Astrocyte (in vitro differentiated cells and primary cell): ENCODE measurements at regions not wholly inside any gene's neighbourhood (a gene's known extent, or its start where the extent isn't known, plus 50 kb on each side); places are given as distances from the start of the nearest gene placed in this dataset.

ENCODE experiments used
- DNase-seq: peaks from one replicate; pipeline ENCODE4 v3.0.0-alpha.2; 2010; ENCODE audit warnings: low read depth
- FAIRE-seq: peaks from 2 replicates; lab custom pipeline; 2011; peaks lifted over from hg19 to GRCh38; lab: Jason Lieb, UNC
- H2AFZ ChIP-seq: 2 replicates; pipeline ENCODE4 v1.6.0; 2012; ENCODE audit warnings: low read depth, low read length, inconsistent platforms
- H3K27ac ChIP-seq: 2 replicates; pipeline ENCODE4 v1.5.1; 2011; ENCODE audit warnings: low read depth, low read length, inconsistent platforms
- H3K27me3 ChIP-seq: 2 replicates; pipeline ENCODE4 v1.6.0; 2011; ENCODE audit warnings: low read length, inconsistent platforms; ENCODE audit not compliant: insufficient read depth
- H3K36me3 ChIP-seq: 2 replicates; pipeline ENCODE4 v1.5.1; 2011; ENCODE audit warnings: low read length, inconsistent platforms; ENCODE audit not compliant: insufficient read depth
- H3K4me1 ChIP-seq: 2 replicates; pipeline ENCODE4 v1.5.1; 2011; ENCODE audit warnings: low read length, inconsistent platforms; ENCODE audit not compliant: insufficient read depth
- H3K4me2 ChIP-seq: 2 replicates; pipeline ENCODE4 v1.6.0; 2012; ENCODE audit warnings: low read length, inconsistent platforms
- H3K4me3 ChIP-seq: 2 replicates; pipeline ENCODE4 v1.5.1; 2011; ENCODE audit warnings: low read depth, mild to moderate bottlenecking, low read length, inconsistent platforms; ENCODE audit not compliant: insufficient read depth
- H3K79me2 ChIP-seq: 2 replicates; pipeline ENCODE4 v1.6.0; 2012; ENCODE audit warnings: mild to moderate bottlenecking, low read length, inconsistent platforms; ENCODE audit not compliant: insufficient read depth
- H3K9ac ChIP-seq: 2 replicates; pipeline ENCODE4 v1.6.0; 2012; ENCODE audit warnings: mild to moderate bottlenecking, low read length, inconsistent platforms
- H3K9me3 ChIP-seq: 2 replicates; pipeline ENCODE4 v1.5.1; 2012; ENCODE audit warnings: low read depth, mild to moderate bottlenecking, low read length, inconsistent platforms; ENCODE audit not compliant: insufficient read depth
- H4K20me1 ChIP-seq: 2 replicates; pipeline ENCODE4 v1.6.0; 2012; ENCODE audit warnings: low read length, inconsistent platforms; ENCODE audit not compliant: insufficient read depth
- H3K27ac Mint-ChIP-seq: one replicate; pipeline ENCODE4 v1.8.0; 2021; ENCODE audit warnings: mild to moderate bottlenecking, mixed read lengths; ENCODE audit not compliant: unreplicated experiment
- H3K27me3 Mint-ChIP-seq: one replicate; pipeline ENCODE4 v1.8.0; 2021; ENCODE audit warnings: low read depth, mixed read lengths; ENCODE audit not compliant: unreplicated experiment
- H3K36me3 Mint-ChIP-seq: one replicate; pipeline ENCODE4 v1.8.0; 2021; ENCODE audit warnings: low read depth, mixed read lengths; ENCODE audit not compliant: unreplicated experiment
- H3K4me1 Mint-ChIP-seq: one replicate; pipeline ENCODE4 v1.8.0; 2021; ENCODE audit warnings: low read depth, mixed read lengths; ENCODE audit not compliant: unreplicated experiment
- H3K4me3 Mint-ChIP-seq: one replicate; pipeline ENCODE4 v1.8.0; 2021; ENCODE audit warnings: mild to moderate bottlenecking, moderate library complexity, mixed read lengths; ENCODE audit not compliant: unreplicated experiment
- H3K9me3 Mint-ChIP-seq: one replicate; pipeline ENCODE4 v1.8.0; 2021; ENCODE audit warnings: mild to moderate bottlenecking, mixed read lengths; ENCODE audit not compliant: unreplicated experiment
- EZH2 ChIP-seq: IDR thresholded peaks from 2 replicates; pipeline ENCODE4 v1.6.1; 2012; ENCODE audit warnings: mild to moderate bottlenecking, low read length, inconsistent platforms; ENCODE audit not compliant: insufficient read depth
- TF ChIP-seq, protein P1 (sequence below): IDR thresholded peaks from 2 replicates; pipeline ENCODE4 v1.5.1; 2011; ENCODE audit warnings: low read depth, mild to moderate bottlenecking, inconsistent platforms, low read length, moderate library complexity; ENCODE audit not compliant: insufficient read depth

- Mint-ChIP-seq H3K27ac (no peak overlapping the region), H3K4me1 (no peaks in the 10 kb centered on the region), H3K4me3 (no peak overlapping the region), H3K36me3 (no peaks in the 10 kb centered on the region), H3K9me3 (no peaks in the 10 kb centered on the region), H3K27me3 (no peaks in the 10 kb centered on the region)
- Histone ChIP-seq H2AFZ (no peak overlapping the region), H3K4me3 (no peak overlapping the region), H3K4me2 (no peak overlapping the region), H3K36me3 (no peaks in the 10 kb centered on the region), H4K20me1 (no peaks in the 10 kb centered on the region), H3K4me1 (no peaks in the 10 kb centered on the region), H3K9ac (no peak overlapping the region), H3K27ac (no peak overlapping the region), H3K27me3 (no peaks in the 10 kb centered on the region), H3K79me2 (no peaks in the 10 kb centered on the region), H3K9me3 (no peaks in the 10 kb centered on the region)
- DNase-seq (no peak), FAIRE-seq (no peak)
- TF ChIP-seq, protein P1, sequence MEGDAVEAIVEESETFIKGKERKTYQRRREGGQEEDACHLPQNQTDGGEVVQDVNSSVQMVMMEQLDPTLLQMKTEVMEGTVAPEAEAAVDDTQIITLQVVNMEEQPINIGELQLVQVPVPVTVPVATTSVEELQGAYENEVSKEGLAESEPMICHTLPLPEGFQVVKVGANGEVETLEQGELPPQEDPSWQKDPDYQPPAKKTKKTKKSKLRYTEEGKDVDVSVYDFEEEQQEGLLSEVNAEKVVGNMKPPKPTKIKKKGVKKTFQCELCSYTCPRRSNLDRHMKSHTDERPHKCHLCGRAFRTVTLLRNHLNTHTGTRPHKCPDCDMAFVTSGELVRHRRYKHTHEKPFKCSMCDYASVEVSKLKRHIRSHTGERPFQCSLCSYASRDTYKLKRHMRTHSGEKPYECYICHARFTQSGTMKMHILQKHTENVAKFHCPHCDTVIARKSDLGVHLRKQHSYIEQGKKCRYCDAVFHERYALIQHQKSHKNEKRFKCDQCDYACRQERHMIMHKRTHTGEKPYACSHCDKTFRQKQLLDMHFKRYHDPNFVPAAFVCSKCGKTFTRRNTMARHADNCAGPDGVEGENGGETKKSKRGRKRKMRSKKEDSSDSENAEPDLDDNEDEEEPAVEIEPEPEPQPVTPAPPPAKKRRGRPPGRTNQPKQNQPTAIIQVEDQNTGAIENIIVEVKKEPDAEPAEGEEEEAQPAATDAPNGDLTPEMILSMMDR: no peak
- TF ChIP-seq EZH2: no peak
Measured at GRCh38 chr11:26087120-26087935, 244.6 kb upstream of the ANO3 start.

GRCh38 chr11:26088391-26088790, 243.5 kb upstream of the ANO3 start:
- no peak overlapping the region for H3K4me3 Mint-ChIP-seq
- no peaks in the 10 kb centered on the region for H3K36me3 ChIP-seq
- H3K9ac ChIP-seq: no peak overlapping the region
- no peak for FAIRE-seq
- H3K4me1 ChIP-seq: no peaks in the 10 kb centered on the region
- no peak overlapping the region for H3K4me3 ChIP-seq
- no peaks in the 10 kb centered on the region for H3K79me2 ChIP-seq
- DNase-seq: peak; percentile 78
- no peak for TF ChIP-seq EZH2
- TF ChIP-seq, protein P1: no peak
- no peaks in the 10 kb centered on the region for H3K9me3 Mint-ChIP-seq
- no peaks in the 10 kb centered on the region for H4K20me1 ChIP-seq
- H3K27me3 ChIP-seq: no peaks in the 10 kb centered on the region
- no peak overlapping the region for H3K4me2 ChIP-seq
- H3K36me3 Mint-ChIP-seq: no peaks in the 10 kb centered on the region
- no peaks in the 10 kb centered on the region for H3K27me3 Mint-ChIP-seq
- H3K27ac Mint-ChIP-seq: no peak overlapping the region
- H3K27ac ChIP-seq: no peak overlapping the region
- H3K9me3 ChIP-seq: no peaks in the 10 kb centered on the region
- no peaks in the 10 kb centered on the region for H3K4me1 Mint-ChIP-seq
- H2AFZ ChIP-seq: no peak overlapping the region

- no peak overlapping the region for H3K4me3 Mint-ChIP-seq
- Histone ChIP-seq H3K4me1 (no peaks in the 10 kb centered on the region), H3K9me3 (no peaks in the 10 kb centered on the region), H3K4me3 (no peak overlapping the region), H4K20me1 (no peaks in the 10 kb centered on the region), H3K36me3 (no peaks in the 10 kb centered on the region), H2AFZ (no peak overlapping the region), H3K9ac (no peak overlapping the region), H3K27me3 (no peaks in the 10 kb centered on the region), H3K79me2 (no peaks in the 10 kb centered on the region), H3K27ac (no peak overlapping the region), H3K4me2 (no peak overlapping the region)
- TF ChIP-seq, protein P1: no peak
- no peak for TF ChIP-seq EZH2
- H3K9me3 Mint-ChIP-seq: no peaks in the 10 kb centered on the region
- H3K27ac Mint-ChIP-seq: no peak overlapping the region
- H3K4me1 Mint-ChIP-seq: no peaks in the 10 kb centered on the region
- FAIRE-seq (no peak), DNase-seq (no peak)
- H3K36me3 Mint-ChIP-seq: no peaks in the 10 kb centered on the region
- H3K27me3 Mint-ChIP-seq: no peaks in the 10 kb centered on the region
Measured at GRCh38 chr11:26090651-26091050, 241.3 kb upstream of the ANO3 start.
